ENCODE measurements at regions not wholly inside any gene's neighbourhood (a gene's known extent, or its start where the extent isn't known, plus 50 kb on each side); places are given as distances from the start of the nearest gene placed in this dataset.
"Not testable (repeated sequence)": the region's sequence is repeated elsewhere in the genome, so short reads cannot be mapped to it uniquely, and the experiment has no call there.

- FAIRE-seq: no peak
Observed at GRCh38 chr3:191648787-191649186, 187.8 kb downstream of the PYDC2 start.

- FAIRE-seq: no peak
Observed at GRCh38 chr3:191649626-191650025, 188.7 kb downstream of the PYDC2 start.

GRCh38 chr3:191658781-191659419 lies 197.9 kb downstream of the PYDC2 start:
- FAIRE-seq: not testable (repeated sequence)

- FAIRE-seq: not testable (repeated sequence)
Observed at GRCh38 chr3:191662150-191662549, 201.2 kb downstream of the PYDC2 start.

- no peak for FAIRE-seq
Observed at GRCh38 chr3:191680989-191681597, 220.1 kb downstream of the PYDC2 start.

GRCh38 chr3:191682961-191683360 lies 222.0 kb downstream of the PYDC2 start:
- FAIRE-seq: no peak

- FAIRE-seq: no peak
Observed at GRCh38 chr3:191686626-191687025, 225.7 kb downstream of the PYDC2 start.

GRCh38 chr3:191688756-191689433 lies 227.9 kb downstream of the PYDC2 start:
- FAIRE-seq: no peak

GRCh38 chr3:191691184-191691583 lies 230.2 kb downstream of the PYDC2 start:
- FAIRE-seq: not testable (repeated sequence)

GRCh38 chr3:191695131-191695814 lies 234.3 kb downstream of the PYDC2 start:
- FAIRE-seq: no peak

- no peak for FAIRE-seq
Observed at GRCh38 chr3:191695815-191696153, 234.8 kb downstream of the PYDC2 start.

- no peak for FAIRE-seq
Observed at GRCh38 chr3:191696348-191696747, 235.4 kb downstream of the PYDC2 start.

- no peak for FAIRE-seq
Observed at GRCh38 chr3:191699546-191699945, 238.6 kb downstream of the PYDC2 start.

- no peak for FAIRE-seq
Observed at GRCh38 chr3:191702121-191702520, 241.2 kb downstream of the PYDC2 start.

- no peak for FAIRE-seq
Observed at GRCh38 chr3:191707817-191708216, 246.9 kb downstream of the PYDC2 start.

GRCh38 chr3:191715585-191715984 lies 254.6 kb downstream of the PYDC2 start:
- FAIRE-seq: no peak

GRCh38 chr3:191721390-191721861 lies 260.5 kb downstream of the PYDC2 start:
- no peak for FAIRE-seq

GRCh38 chr3:191721990-191722389 lies 261.0 kb downstream of the PYDC2 start:
- no peak for FAIRE-seq

GRCh38 chr3:191727338-191727737 lies 266.4 kb downstream of the PYDC2 start:
- FAIRE-seq: no peak

GRCh38 chr3:191728186-191728585 lies 267.2 kb downstream of the PYDC2 start:
- FAIRE-seq: no peak

GRCh38 chr3:191737742-191738141 lies 276.8 kb downstream of the PYDC2 start:
- FAIRE-seq: no peak

GRCh38 chr3:191740712-191741111 lies 279.7 kb downstream of the PYDC2 start:
- no peak for FAIRE-seq

GRCh38 chr3:191741847-191742350 lies 280.9 kb downstream of the PYDC2 start:
- not testable (repeated sequence) for FAIRE-seq
